ENCODE measurements at regions not wholly inside any gene's neighbourhood (a gene's known extent, or its start where the extent isn't known, plus 50 kb on each side); places are given as distances from the start of the nearest gene placed in this dataset.

DNA sequence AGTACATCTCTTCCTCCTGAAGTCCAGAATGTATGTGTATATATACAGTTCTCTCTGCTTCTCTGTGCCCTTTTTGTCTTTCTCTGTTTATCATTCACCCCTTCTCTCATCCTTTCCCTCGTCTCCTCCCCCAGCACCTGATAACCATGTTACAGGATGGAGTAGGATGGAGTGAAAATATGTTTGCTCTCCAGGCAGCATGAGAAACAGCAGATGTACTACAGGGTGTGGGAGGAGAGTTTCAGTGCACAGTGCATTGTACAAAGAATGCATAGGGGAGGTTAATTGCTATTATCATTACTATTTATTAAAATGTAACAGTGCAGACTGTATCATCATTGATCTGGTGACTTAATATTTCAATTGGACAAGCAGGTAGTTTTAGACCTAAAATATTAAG is 104.5 kb downstream of the MFAP3L start:
- TF ChIP-seq, protein P1, sequence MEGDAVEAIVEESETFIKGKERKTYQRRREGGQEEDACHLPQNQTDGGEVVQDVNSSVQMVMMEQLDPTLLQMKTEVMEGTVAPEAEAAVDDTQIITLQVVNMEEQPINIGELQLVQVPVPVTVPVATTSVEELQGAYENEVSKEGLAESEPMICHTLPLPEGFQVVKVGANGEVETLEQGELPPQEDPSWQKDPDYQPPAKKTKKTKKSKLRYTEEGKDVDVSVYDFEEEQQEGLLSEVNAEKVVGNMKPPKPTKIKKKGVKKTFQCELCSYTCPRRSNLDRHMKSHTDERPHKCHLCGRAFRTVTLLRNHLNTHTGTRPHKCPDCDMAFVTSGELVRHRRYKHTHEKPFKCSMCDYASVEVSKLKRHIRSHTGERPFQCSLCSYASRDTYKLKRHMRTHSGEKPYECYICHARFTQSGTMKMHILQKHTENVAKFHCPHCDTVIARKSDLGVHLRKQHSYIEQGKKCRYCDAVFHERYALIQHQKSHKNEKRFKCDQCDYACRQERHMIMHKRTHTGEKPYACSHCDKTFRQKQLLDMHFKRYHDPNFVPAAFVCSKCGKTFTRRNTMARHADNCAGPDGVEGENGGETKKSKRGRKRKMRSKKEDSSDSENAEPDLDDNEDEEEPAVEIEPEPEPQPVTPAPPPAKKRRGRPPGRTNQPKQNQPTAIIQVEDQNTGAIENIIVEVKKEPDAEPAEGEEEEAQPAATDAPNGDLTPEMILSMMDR (conservative IDR thresholded peaks at IDR 0.05 in 1 of 2, IDR thresholded peaks at IDR 0.05 in 1 of 2; ENCODE audit: low read depth in 1 of 2, low read length in 2 of 2): no peak
- TF ChIP-seq EZH2 (IDR thresholded peaks at IDR 0.05; ENCODE audit: low read length, missing control alignments): no peak

Data from fibroblast of lung (primary cell).